Neural cell (in vitro differentiated cells): ENCODE measurements at regions not wholly inside any gene's neighbourhood (a gene's known extent, or its start where the extent isn't known, plus 50 kb on each side); places are given as distances from the start of the nearest gene placed in this dataset.

Experiments
- CTCF ChIP-seq: fragments of 450-650 bp; IDR thresholded peaks from 2 replicates; pipeline ENCODE4 v1.5.1; 2014; ENCODE audit warnings: antibody characterized with exemption, mild to moderate bottlenecking, moderate library complexity; ENCODE audit not compliant: poor library complexity, severe bottlenecking
- EP300 ChIP-seq: fragments of 450-650 bp; conservative IDR thresholded peaks from 2 replicates; pipeline ENCODE4 v1.6.1; 2014; ENCODE audit warnings: antibody characterized with exemption, mild to moderate bottlenecking, moderate library complexity; ENCODE audit not compliant: poor library complexity, severe bottlenecking
- EZH2 ChIP-seq: fragments of 200-600, 300-800 bp; shearing (Covaris generic), sonication (generic); IDR thresholded peaks from 2 replicates; pipeline ENCODE4 v1.6.1; 2014; ENCODE audit warnings: antibody characterized with exemption, low read length, borderline replicate concordance, mild to moderate bottlenecking; ENCODE audit not compliant: insufficient read depth, poor library complexity, severe bottlenecking
- MXI1 ChIP-seq: fragments of 450-650 bp; conservative IDR thresholded peaks from 2 replicates; pipeline ENCODE4 v1.6.1; 2014; ENCODE audit warnings: antibody characterized with exemption, mild to moderate bottlenecking; ENCODE audit not compliant: poor library complexity, severe bottlenecking
- POLR2AphosphoS5 ChIP-seq: IDR thresholded peaks from 2 replicates; pipeline ENCODE4 v1.6.1; 2012
- RAD21 ChIP-seq: fragments of 450-650 bp; conservative IDR thresholded peaks from 2 replicates; pipeline ENCODE4 v1.6.1; 2014; ENCODE audit warnings: antibody characterized with exemption, mild to moderate bottlenecking, moderate library complexity
- SMC3 ChIP-seq: fragments of 450-650 bp; conservative IDR thresholded peaks from 2 replicates; pipeline ENCODE4 v1.6.1; 2014; ENCODE audit warnings: antibody characterized with exemption, mild to moderate bottlenecking, moderate library complexity; ENCODE audit not compliant: poor library complexity
- TAF1 ChIP-seq: IDR thresholded peaks from 2 replicates; pipeline ENCODE4 v1.6.1; 2012; ENCODE audit warnings: low read depth
- TF ChIP-seq, protein P1 (sequence below): IDR thresholded peaks from 2 replicates; pipeline ENCODE4 v1.6.1; 2012; ENCODE audit warnings: borderline replicate concordance

DNA sequence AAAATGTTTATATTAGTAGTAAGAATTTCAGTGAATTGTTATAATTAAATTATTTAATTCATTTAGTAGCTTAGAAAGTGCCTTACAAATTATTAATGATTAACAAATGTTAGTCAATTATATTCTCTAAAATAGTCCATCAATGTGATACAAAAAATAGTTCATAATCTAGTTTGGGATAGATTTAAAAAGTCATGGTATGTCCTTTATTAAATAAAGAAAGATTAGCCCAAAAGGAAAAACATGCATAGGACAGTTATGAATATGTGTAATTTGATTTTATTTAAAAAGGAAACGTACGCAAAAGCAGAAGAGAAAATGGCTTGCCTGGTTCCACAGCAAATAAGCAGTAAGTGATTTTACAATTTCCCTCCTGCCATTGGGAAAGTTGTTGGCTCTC lies 768.5 kb downstream of the TRIB2 start:
- no peak for TF ChIP-seq CTCF
- no peak for TF ChIP-seq POLR2AphosphoS5
- TF ChIP-seq EZH2, result no peak
- no peak for TF ChIP-seq EP300
- TF ChIP-seq TAF1, result no peak
- no peak for TF ChIP-seq SMC3
- TF ChIP-seq, protein P1, sequence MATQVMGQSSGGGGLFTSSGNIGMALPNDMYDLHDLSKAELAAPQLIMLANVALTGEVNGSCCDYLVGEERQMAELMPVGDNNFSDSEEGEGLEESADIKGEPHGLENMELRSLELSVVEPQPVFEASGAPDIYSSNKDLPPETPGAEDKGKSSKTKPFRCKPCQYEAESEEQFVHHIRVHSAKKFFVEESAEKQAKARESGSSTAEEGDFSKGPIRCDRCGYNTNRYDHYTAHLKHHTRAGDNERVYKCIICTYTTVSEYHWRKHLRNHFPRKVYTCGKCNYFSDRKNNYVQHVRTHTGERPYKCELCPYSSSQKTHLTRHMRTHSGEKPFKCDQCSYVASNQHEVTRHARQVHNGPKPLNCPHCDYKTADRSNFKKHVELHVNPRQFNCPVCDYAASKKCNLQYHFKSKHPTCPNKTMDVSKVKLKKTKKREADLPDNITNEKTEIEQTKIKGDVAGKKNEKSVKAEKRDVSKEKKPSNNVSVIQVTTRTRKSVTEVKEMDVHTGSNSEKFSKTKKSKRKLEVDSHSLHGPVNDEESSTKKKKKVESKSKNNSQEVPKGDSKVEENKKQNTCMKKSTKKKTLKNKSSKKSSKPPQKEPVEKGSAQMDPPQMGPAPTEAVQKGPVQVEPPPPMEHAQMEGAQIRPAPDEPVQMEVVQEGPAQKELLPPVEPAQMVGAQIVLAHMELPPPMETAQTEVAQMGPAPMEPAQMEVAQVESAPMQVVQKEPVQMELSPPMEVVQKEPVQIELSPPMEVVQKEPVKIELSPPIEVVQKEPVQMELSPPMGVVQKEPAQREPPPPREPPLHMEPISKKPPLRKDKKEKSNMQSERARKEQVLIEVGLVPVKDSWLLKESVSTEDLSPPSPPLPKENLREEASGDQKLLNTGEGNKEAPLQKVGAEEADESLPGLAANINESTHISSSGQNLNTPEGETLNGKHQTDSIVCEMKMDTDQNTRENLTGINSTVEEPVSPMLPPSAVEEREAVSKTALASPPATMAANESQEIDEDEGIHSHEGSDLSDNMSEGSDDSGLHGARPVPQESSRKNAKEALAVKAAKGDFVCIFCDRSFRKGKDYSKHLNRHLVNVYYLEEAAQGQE, result no peak
- TF ChIP-seq RAD21, result no peak
- no peak for TF ChIP-seq MXI1
